DND-41 (cell line): ENCODE measurements at regions not wholly inside any gene's neighbourhood (a gene's known extent, or its start where the extent isn't known, plus 50 kb on each side); places are given as distances from the start of the nearest gene placed in this dataset.

Source experiments
- ATAC-seq: fragments of 200-7000 bp; cut with Tn5 transposase; 3 replicates; pipeline ENCODE4 v1.9.1; 2021; ENCODE audit warnings: low read depth; ENCODE audit not compliant: insufficient read depth
- DNase-seq: peaks from one replicate; pipeline ENCODE4 v3.0.0-alpha.2; 2020
- H2AFZ ChIP-seq: 2 replicates; pipeline ENCODE4 v1.6.0; 2012; ENCODE audit warnings: low read depth, low read length
- H3K27ac ChIP-seq: 2 replicates; pipeline ENCODE4 v1.5.1; 2012; ENCODE audit warnings: low read length, inconsistent platforms
- H3K27me3 ChIP-seq: fragments of 200-600 bp; sonication (generic); 2 replicates; pipeline ENCODE4 v1.6.0; 2012; ENCODE audit warnings: low read length, mild to moderate bottlenecking, inconsistent platforms; ENCODE audit not compliant: insufficient read depth, poor library complexity
- H3K36me3 ChIP-seq: 2 replicates; pipeline ENCODE4 v1.5.1; 2012; ENCODE audit warnings: low read length, inconsistent platforms; ENCODE audit not compliant: insufficient read depth
- H3K4me1 ChIP-seq: 2 replicates; pipeline ENCODE4 v1.5.1; 2012; ENCODE audit warnings: mild to moderate bottlenecking, low read length; ENCODE audit not compliant: insufficient read depth
- H3K4me2 ChIP-seq: 2 replicates; pipeline ENCODE4 v1.6.0; 2012; ENCODE audit warnings: mild to moderate bottlenecking, moderate library complexity, low read length, inconsistent platforms; ENCODE audit not compliant: insufficient read depth
- H3K4me3 ChIP-seq, 2 experiments: fragments of 200-600 bp in 1 of 2; shearing (Covaris generic) in 1 of 2; 2 replicates each; pipeline ENCODE4 v1.5.1; 2012 to 2016; ENCODE audit warnings: inconsistent platforms in 2 of 2, low read length in 2 of 2, mild to moderate bottlenecking in 2 of 2, low read depth in 1 of 2, moderate library complexity in 1 of 2
- H3K79me2 ChIP-seq: 2 replicates; pipeline ENCODE4 v1.6.0; 2012; ENCODE audit warnings: low read length, inconsistent platforms; ENCODE audit not compliant: insufficient read depth
- H3K9ac ChIP-seq: 2 replicates; pipeline ENCODE4 v1.6.0; 2012; ENCODE audit warnings: low read depth, mild to moderate bottlenecking, inconsistent platforms, low read length, moderate library complexity
- H3K9me3 ChIP-seq: 2 replicates; pipeline ENCODE4 v1.5.1; 2012; ENCODE audit warnings: low read length, moderate library complexity, mild to moderate bottlenecking, inconsistent platforms; ENCODE audit not compliant: insufficient read depth, severe bottlenecking
- H4K20me1 ChIP-seq: 2 replicates; pipeline ENCODE4 v1.6.0; 2012; ENCODE audit warnings: low read length; ENCODE audit not compliant: insufficient read depth
- CTCF ChIP-seq: IDR thresholded peaks from 2 replicates; pipeline ENCODE4 v1.5.1; 2012; ENCODE audit warnings: borderline replicate concordance, low read length, moderate library complexity, mild to moderate bottlenecking; ENCODE audit not compliant: poor library complexity, severe bottlenecking; ENCODE audit errors: extremely low read depth
- EZH2 ChIP-seq: IDR thresholded peaks from 3 replicates; pipeline ENCODE4 v1.6.1; 2012; ENCODE audit warnings: borderline replicate concordance, low read depth, mild to moderate bottlenecking, moderate library complexity, low read length, inconsistent platforms; ENCODE audit not compliant: severe bottlenecking

GRCh38 chr14:97513891-97514290 is 716.7 kb downstream of the VRK1 start:
- no peak overlapping the region for H2AFZ ChIP-seq
- ATAC-seq (no peak), DNase-seq (no peak)
- no peaks in the 10 kb centered on the region for H3K27me3 ChIP-seq
- no peaks in the 10 kb centered on the region for H3K4me1 ChIP-seq
- H4K20me1 ChIP-seq, result no peaks in the 10 kb centered on the region
- no peaks in the 10 kb centered on the region for H3K79me2 ChIP-seq
- no peak overlapping the region for H3K4me3 ChIP-seq
- peaks cover 8% of the 10 kb centered on the region for H3K9me3 ChIP-seq
- TF ChIP-seq EZH2, result no peak
- no peak for TF ChIP-seq CTCF
- H3K9ac ChIP-seq, result no peak overlapping the region
- H3K27ac ChIP-seq, result no peak overlapping the region
- no peak overlapping the region for H3K4me2 ChIP-seq
- H3K36me3 ChIP-seq, result no peaks in the 10 kb centered on the region

- DNase-seq (peak; percentile 11), ATAC-seq (peak; percentile 73)
- Histone ChIP-seq H3K9me3 (no peaks in the 10 kb centered on the region), H3K4me1 (no peaks in the 10 kb centered on the region), H3K36me3 (no peaks in the 10 kb centered on the region), H3K4me3 (no peak overlapping the region), H4K20me1 (no peaks in the 10 kb centered on the region), H2AFZ (no peak overlapping the region), H3K79me2 (no peaks in the 10 kb centered on the region), H3K27me3 (no peaks in the 10 kb centered on the region), H3K4me2 (no peak overlapping the region), H3K27ac (no peak overlapping the region), H3K9ac (no peak overlapping the region)
- TF ChIP-seq EZH2 (no peak), CTCF (no peak)
Measured at GRCh38 chr14:97517566-97518234, 720.5 kb downstream of the VRK1 start.

- TF ChIP-seq EZH2, result no peak
- Histone ChIP-seq H3K27me3 (no peaks in the 10 kb centered on the region), H2AFZ (no peak overlapping the region), H3K79me2 (no peaks in the 10 kb centered on the region), H3K9ac (no peak overlapping the region), H3K4me1 (peaks cover 17% of the 10 kb centered on the region), H3K9me3 (no peaks in the 10 kb centered on the region), H3K4me3 (no peak overlapping the region), H3K4me2 (no peak overlapping the region), H3K27ac (no peak overlapping the region), H4K20me1 (no peaks in the 10 kb centered on the region), H3K36me3 (no peaks in the 10 kb centered on the region)
- DNase-seq, result no peak
- no peak for ATAC-seq
Measured at GRCh38 chr14:97523936-97524335, 726.8 kb downstream of the VRK1 start.

GRCh38 chr14:97524589-97525319 is 727.6 kb downstream of the VRK1 start:
- Histone ChIP-seq H3K4me3 (no peak overlapping the region), H3K9ac (no peak overlapping the region), H4K20me1 (no peaks in the 10 kb centered on the region), H3K4me2 (peak overlapping the region; percentile 13; the same call in 1 of the 2 replicates), H3K9me3 (no peaks in the 10 kb centered on the region), H3K36me3 (no peaks in the 10 kb centered on the region), H3K27ac (0 out of 2 replicates have a peak overlapping the region, but pooled peaks have one; percentile 9), H3K4me1 (peaks cover 17% of the 10 kb centered on the region), H2AFZ (no peak overlapping the region), H3K27me3 (no peaks in the 10 kb centered on the region), H3K79me2 (no peaks in the 10 kb centered on the region)
- no peak for TF ChIP-seq CTCF
- peak; percentile 41 for DNase-seq
- ATAC-seq, result peak; percentile 84
